Esophagus muscularis mucosa (tissue), 4 donors: ENCODE measurements at regions not wholly inside any gene's neighbourhood (a gene's known extent, or its start where the extent isn't known, plus 50 kb on each side); places are given as distances from the start of the nearest gene placed in this dataset.

Experiments used
- DNase-seq: peaks from one replicate; pipeline ENCODE4 v3.0.0-alpha.2; 2017; ENCODE audit errors: extremely low spot score
- H3K27ac ChIP-seq, 4 donors: fragments of 200-600 bp; sonication (generic); replicated peaks in 1 of 4; 1 replicate in 3 of 4; 2 replicates in 1 of 4; pipeline ENCODE4 v1.5.1; 2016 to 2019; ENCODE audit warnings: mild to moderate bottlenecking in 1 of 4
- H3K27me3 ChIP-seq, 4 donors: fragments of 200-600 bp; sonication (generic); one replicate each; pipeline versions ENCODE4 v1.5.1 to v1.6.0; 2016 to 2019
- H3K36me3 ChIP-seq, 4 donors: fragments of 200-600 bp; sonication (generic); one replicate each; pipeline ENCODE4 v1.5.1; 2016 to 2019
- H3K4me1 ChIP-seq, 4 donors: fragments of 200-600 bp; sonication (generic); one replicate each; pipeline ENCODE4 v1.5.1; 2016 to 2019
- H3K4me3 ChIP-seq, 4 donors: fragments of 200-600 bp; sonication (generic); 1 replicate in 2 of 4; 2 replicates in 2 of 4; pipeline ENCODE4 v1.5.1; 2016 to 2019; ENCODE audit warnings: mild to moderate bottlenecking in 4 of 4, moderate library complexity in 1 of 4
- H3K9me3 ChIP-seq, 4 donors: fragments of 200-600 bp; sonication (generic); 1 replicate in 3 of 4; 2 replicates in 1 of 4; pipeline ENCODE4 v1.5.1; 2016 to 2019
- CTCF ChIP-seq, 3 experiments: fragments of 200-600 bp in 2 of 3; fragments of 450-650 bp in 1 of 3; sonication (generic) in 2 of 3; IDR thresholded peaks; one replicate each; pipeline ENCODE4 v1.5.1; 2017 to 2019; ENCODE audit warnings: antibody characterized with exemption in 3 of 3, mild to moderate bottlenecking in 2 of 3, moderate library complexity in 1 of 3
- EP300 ChIP-seq: sonication (generic); formaldehyde crosslinking; IDR thresholded peaks from one replicate; pipeline ENCODE4 v1.6.1; 2017; ENCODE audit warnings: antibody characterized with exemption
- POLR2A ChIP-seq: fragments of 450-650 bp; IDR thresholded peaks from one replicate; pipeline ENCODE4 v1.6.1; 2017; ENCODE audit warnings: antibody characterized with exemption, moderate library complexity, mild to moderate bottlenecking, low read depth
- POLR2AphosphoS5 ChIP-seq, 2 donors: sonication (generic); formaldehyde crosslinking; IDR thresholded peaks; one replicate each; pipeline ENCODE4 v1.6.1; 2017; ENCODE audit warnings: antibody characterized with exemption in 2 of 2
- WGBS: methylation state at CpG from one replicate; pipeline ENCODE4 v1.1.5; 2018; 5-methylcytosine and 5-hydroxymethylcytosine counted together
- intact Hi-C: fragments of 100-400 bp; cut with DNase I; formaldehyde crosslinking; loops from one replicate; pipeline ENCODE4 v1.15.1; 2023

- Histone ChIP-seq H3K4me1 (no peaks in the 10 kb centered on the region), H3K36me3 (no peaks in the 10 kb centered on the region), H3K9me3 (no peaks in the 10 kb centered on the region), H3K27ac (no peak overlapping the region), H3K4me3 (no peak overlapping the region), H3K27me3 (no peaks in the 10 kb centered on the region)
- intact Hi-C loops: no loop called here
- no peak for TF ChIP-seq CTCF (IDR thresholded peaks at IDR 0.05)
- TF ChIP-seq POLR2AphosphoS5 (IDR thresholded peaks at IDR 0.05): no peak
- TF ChIP-seq POLR2A: no peak
- no peak for TF ChIP-seq EP300
- no peak for DNase-seq
- whole genome bisulfite sequencing: 70% methylated on average over 2 of the region's 2 CpGs
These were observed 71.3 kb upstream of the HECW1 start for GRCh38 chr7:43041105-43041504.

- Histone ChIP-seq H3K9me3 (no peaks in the 10 kb centered on the region), H3K4me3 (no peak overlapping the region), H3K36me3 (no peaks in the 10 kb centered on the region), H3K27ac (no peak overlapping the region), H3K4me1 (no peaks in the 10 kb centered on the region), H3K27me3 (no peaks in the 10 kb centered on the region)
- intact Hi-C loops: no loop called here
- no peak for DNase-seq
- TF ChIP-seq POLR2A (no peak), EP300 (no peak), POLR2AphosphoS5 (IDR thresholded peaks at IDR 0.05) (no peak), CTCF (IDR thresholded peaks at IDR 0.05) (no peak)
These were observed 70.7 kb upstream of the HECW1 start for GRCh38 chr7:43041724-43042123.

DNA sequence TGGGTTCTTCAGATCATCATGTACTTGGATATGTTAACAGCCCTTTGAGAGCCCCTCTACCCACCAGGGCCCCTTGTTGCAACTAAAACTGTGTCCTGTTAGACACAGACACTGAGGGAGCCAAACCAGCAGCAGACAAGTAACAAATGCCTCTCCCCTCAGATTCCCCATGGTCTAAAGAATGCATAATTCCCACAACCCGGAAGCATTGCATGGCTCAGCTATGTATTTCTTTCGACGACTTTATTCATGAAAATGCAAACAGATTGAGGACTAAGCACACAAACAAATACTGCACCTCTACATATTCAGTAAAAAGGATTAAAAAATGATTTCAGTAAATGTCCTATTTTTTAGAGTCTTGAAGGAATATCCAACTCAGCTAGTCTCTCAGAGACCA, 70.1 kb upstream of the HECW1 start:
- 78% methylated on average over 3 of the region's 3 CpGs for WGBS
- Histone ChIP-seq H3K4me3 (no peak overlapping the region), H3K27me3 (no peaks in the 10 kb centered on the region), H3K27ac (no peak overlapping the region), H3K4me1 (no peaks in the 10 kb centered on the region), H3K9me3 (no peaks in the 10 kb centered on the region), H3K36me3 (no peaks in the 10 kb centered on the region)
- intact Hi-C loops: no loop called here
- DNase-seq: no peak
- no peak for TF ChIP-seq POLR2A
- TF ChIP-seq POLR2AphosphoS5 (IDR thresholded peaks at IDR 0.05): no peak
- TF ChIP-seq EP300: no peak
- no peak for TF ChIP-seq CTCF (IDR thresholded peaks at IDR 0.05)

DNA sequence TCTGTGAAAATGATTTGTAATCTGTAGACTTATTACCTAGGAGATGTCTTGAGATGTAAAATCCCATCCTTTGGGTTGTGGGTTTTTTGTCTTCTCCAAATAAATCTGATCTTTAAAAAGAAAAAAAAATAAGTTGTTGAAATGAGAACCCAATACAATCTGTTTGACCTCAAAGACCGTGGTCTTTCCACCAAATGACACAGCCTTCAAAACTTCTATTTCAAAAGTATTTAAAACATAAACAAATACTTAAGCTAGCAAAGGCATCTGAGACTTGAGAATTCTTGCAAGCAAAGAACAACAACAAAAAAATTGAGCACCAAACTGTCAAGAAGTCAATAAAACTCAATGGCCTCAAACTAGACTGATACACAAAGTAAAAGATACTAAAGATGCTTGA, 67.9 kb upstream of the HECW1 start:
- no peaks in the 10 kb centered on the region for H3K4me1 ChIP-seq
- TF ChIP-seq EP300 (no peak), CTCF (IDR thresholded peaks at IDR 0.05) (no peak), POLR2A (no peak), POLR2AphosphoS5 (IDR thresholded peaks at IDR 0.05) (no peak)
- intact Hi-C loops: no loop called here
- no peak for DNase-seq
- no peaks in the 10 kb centered on the region for H3K36me3 ChIP-seq
- no peak overlapping the region for H3K4me3 ChIP-seq
- 59% methylated on average over 1 of the region's 1 CpG for WGBS
- no peak overlapping the region for H3K27ac ChIP-seq
- peaks cover 0 to 16% (median 6%) of the 10 kb centered on the region in 4 donors for H3K9me3 ChIP-seq
- no peaks in the 10 kb centered on the region for H3K27me3 ChIP-seq

DNA sequence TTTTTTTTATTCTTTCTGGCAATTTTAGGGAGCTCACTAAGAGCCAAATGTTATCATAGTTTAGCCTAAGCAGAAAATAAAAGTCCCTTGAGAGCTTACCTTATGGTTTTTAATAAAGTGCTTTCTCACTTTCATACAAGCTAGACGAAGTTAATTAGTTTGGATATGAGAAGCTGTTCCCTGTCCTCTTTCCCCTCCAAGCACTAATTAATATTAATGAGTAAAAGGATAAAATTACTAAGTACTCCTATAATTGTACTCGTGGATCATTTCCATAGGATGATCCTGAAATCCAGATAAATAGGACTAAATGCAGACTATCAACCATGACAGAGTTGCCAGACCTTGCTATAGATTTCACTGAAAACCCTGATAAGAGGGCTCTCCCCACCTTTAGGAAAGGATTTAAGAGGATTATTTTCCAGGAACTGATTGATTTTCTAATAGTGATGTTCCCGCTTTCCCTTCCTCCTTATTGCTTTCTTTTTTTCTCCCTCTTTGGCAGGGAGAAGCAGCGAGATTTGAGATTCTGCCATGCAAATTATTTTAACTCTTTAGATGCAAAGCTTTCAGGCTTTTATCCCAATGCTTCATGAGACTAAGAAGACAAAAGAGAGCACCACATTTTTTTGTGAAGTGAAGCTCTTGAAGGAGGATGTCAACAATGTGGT, 58.3 kb upstream of the HECW1 start:
- Histone ChIP-seq H3K27ac (no peak overlapping the region), H3K4me1 (no peaks in the 10 kb centered on the region), H3K4me3 (no peak overlapping the region), H3K36me3 (no peaks in the 10 kb centered on the region), H3K27me3 (peaks cover 0 to 14% (median 0%) of the 10 kb centered on the region in 4 donors), H3K9me3 (peaks cover 0 to under 1% (median 0%) of the 10 kb centered on the region in 4 donors)
- WGBS: 33% methylated on average over 4 of the region's 4 CpGs
- intact Hi-C loops: no loop called here
- no peak for DNase-seq
- TF ChIP-seq POLR2AphosphoS5 (IDR thresholded peaks at IDR 0.05): no peak
- TF ChIP-seq POLR2A: no peak
